C4-2B (cell line): ENCODE measurements at regions not wholly inside any gene's neighbourhood (a gene's known extent, or its start where the extent isn't known, plus 50 kb on each side); places are given as distances from the start of the nearest gene placed in this dataset.

Experiments used
- CTCF ChIP-seq: fragments of 450-650 bp; conservative IDR thresholded peaks from 2 replicates; pipeline ENCODE4 v1.5.1; 2017; ENCODE audit warnings: mild to moderate bottlenecking
- ZFX ChIP-seq: fragments of 450-650 bp; IDR thresholded peaks from 2 replicates; pipeline ENCODE4 v1.6.1; 2017

- TF ChIP-seq CTCF (no peak), ZFX (no peak)
Measured at GRCh38 chr6:105771313-105771970, 314.7 kb upstream of the PRDM1 start.
